ENCODE measurements at regions not wholly inside any gene's neighbourhood (a gene's known extent, or its start where the extent isn't known, plus 50 kb on each side); places are given as distances from the start of the nearest gene placed in this dataset.

- intact Hi-C loops (cut with DNase I), result no loop called here
- H3K27ac ChIP-seq, result no peak overlapping the region
- no peaks in the 10 kb centered on the region for H3K36me3 ChIP-seq
- H3K27me3 ChIP-seq, result no peaks in the 10 kb centered on the region
- H3K4me3 ChIP-seq, result no peak overlapping the region
- no peak for DNase-seq
- H3K9me3 ChIP-seq, result peaks cover 0 to 3% of the 10 kb centered on the region in 2 donors
- no peaks in the 10 kb centered on the region for H3K4me1 ChIP-seq
- TF ChIP-seq CTCF (IDR thresholded peaks at IDR 0.05), result no peak
- no peak for ATAC-seq
Measured at GRCh38 chr7:109503421-109503820, 933.7 kb downstream of the DNAJB9 start.

- no peaks in the 10 kb centered on the region for H3K27me3 ChIP-seq
- no peak for TF ChIP-seq CTCF (IDR thresholded peaks at IDR 0.05)
- no peaks in the 10 kb centered on the region for H3K4me1 ChIP-seq
- no peak overlapping the region for H3K4me3 ChIP-seq
- DNase-seq, result no peak
- no peak overlapping the region for H3K27ac ChIP-seq
- ATAC-seq, result no peak
- H3K36me3 ChIP-seq, result no peaks in the 10 kb centered on the region
- intact Hi-C loops (cut with DNase I), result no loop called here
- no peaks in the 10 kb centered on the region for H3K9me3 ChIP-seq
Measured at GRCh38 chr7:109522585-109522984, 952.9 kb downstream of the DNAJB9 start.

GRCh38 chr7:109527833-109528232, 958.2 kb downstream of the DNAJB9 start:
- Histone ChIP-seq H3K27ac (no peak overlapping the region), H3K36me3 (no peaks in the 10 kb centered on the region), H3K27me3 (no peaks in the 10 kb centered on the region), H3K4me1 (no peaks in the 10 kb centered on the region), H3K9me3 (no peaks in the 10 kb centered on the region), H3K4me3 (no peak overlapping the region)
- DNase-seq (no peak), ATAC-seq (no peak)
- intact Hi-C loops (cut with DNase I), result no loop called here
- TF ChIP-seq CTCF (IDR thresholded peaks at IDR 0.05), result no peak

- intact Hi-C loops (cut with DNase I), result no loop called here
- no peak overlapping the region for H3K4me3 ChIP-seq
- ATAC-seq (no peak), DNase-seq (no peak)
- H3K27me3 ChIP-seq, result no peaks in the 10 kb centered on the region
- H3K36me3 ChIP-seq, result no peaks in the 10 kb centered on the region
- no peak for TF ChIP-seq CTCF (IDR thresholded peaks at IDR 0.05)
- no peaks in the 10 kb centered on the region for H3K9me3 ChIP-seq
- H3K4me1 ChIP-seq, result no peaks in the 10 kb centered on the region
- no peak overlapping the region for H3K27ac ChIP-seq
Measured at GRCh38 chr7:109529712-109530111, 960.0 kb downstream of the DNAJB9 start.

- Histone ChIP-seq H3K9me3 (no peaks in the 10 kb centered on the region), H3K4me1 (no peaks in the 10 kb centered on the region), H3K4me3 (no peak overlapping the region), H3K27me3 (no peaks in the 10 kb centered on the region), H3K36me3 (no peaks in the 10 kb centered on the region), H3K27ac (no peak overlapping the region)
- no peak for DNase-seq
- no peak for ATAC-seq
- intact Hi-C loops (cut with DNase I), result no loop called here
- no peak for TF ChIP-seq CTCF (IDR thresholded peaks at IDR 0.05)
Measured at GRCh38 chr7:109532262-109532992, 962.8 kb downstream of the DNAJB9 start.
